Sigmoid colon (tissue), 4 donors: ENCODE measurements at regions not wholly inside any gene's neighbourhood (a gene's known extent, or its start where the extent isn't known, plus 50 kb on each side); places are given as distances from the start of the nearest gene placed in this dataset.

Experiments used
- EP300 ChIP-seq, 4 donors: sonication (generic); formaldehyde crosslinking; IDR thresholded peaks; one replicate each; pipeline ENCODE4 v1.6.1; 2017; ENCODE audit warnings: antibody characterized with exemption in 4 of 4
- POLR2A ChIP-seq, 2 donors: fragments of 450-650 bp; IDR thresholded peaks; one replicate each; pipeline ENCODE4 v1.6.1; 2016; ENCODE audit warnings: antibody characterized with exemption in 2 of 2, mild to moderate bottlenecking in 2 of 2, moderate library complexity in 2 of 2
- POLR2AphosphoS5 ChIP-seq, 4 donors: sonication (generic); formaldehyde crosslinking; IDR thresholded peaks; one replicate each; pipeline ENCODE4 v1.6.1; 2017; ENCODE audit warnings: antibody characterized with exemption in 4 of 4
- TF ChIP-seq, protein P1 (sequence below), 4 experiments: fragments of 450-650 bp in 3 of 4; fragments of 200-600 bp in 1 of 4; IDR thresholded peaks; one replicate each; pipeline ENCODE4 v1.5.1; 2016 to 2019; ENCODE audit warnings: antibody characterized with exemption in 4 of 4, mild to moderate bottlenecking in 3 of 4, moderate library complexity in 2 of 4

DNA sequence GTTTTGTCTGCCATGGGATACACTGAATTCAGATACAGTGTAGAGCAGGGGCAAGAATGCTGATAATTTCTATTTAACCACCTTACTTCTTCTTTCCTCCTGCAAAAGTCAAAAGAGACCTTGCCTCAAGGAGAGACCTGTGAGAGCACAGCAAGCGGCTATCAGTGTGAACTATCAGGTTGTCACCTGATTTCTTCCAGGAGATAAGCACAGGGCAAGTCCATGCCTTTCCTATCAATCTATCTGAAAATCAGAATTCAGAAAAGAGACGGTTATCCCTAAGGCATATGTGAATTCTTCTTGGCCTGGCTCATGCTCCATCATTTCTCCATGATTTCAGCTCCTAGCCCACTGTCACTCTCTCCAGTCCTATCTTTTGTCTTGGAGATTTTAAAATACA lies 128.9 kb upstream of the CCND2 start:
- TF ChIP-seq POLR2AphosphoS5 (IDR thresholded peaks at IDR 0.05), result no peak
- TF ChIP-seq, protein P1, sequence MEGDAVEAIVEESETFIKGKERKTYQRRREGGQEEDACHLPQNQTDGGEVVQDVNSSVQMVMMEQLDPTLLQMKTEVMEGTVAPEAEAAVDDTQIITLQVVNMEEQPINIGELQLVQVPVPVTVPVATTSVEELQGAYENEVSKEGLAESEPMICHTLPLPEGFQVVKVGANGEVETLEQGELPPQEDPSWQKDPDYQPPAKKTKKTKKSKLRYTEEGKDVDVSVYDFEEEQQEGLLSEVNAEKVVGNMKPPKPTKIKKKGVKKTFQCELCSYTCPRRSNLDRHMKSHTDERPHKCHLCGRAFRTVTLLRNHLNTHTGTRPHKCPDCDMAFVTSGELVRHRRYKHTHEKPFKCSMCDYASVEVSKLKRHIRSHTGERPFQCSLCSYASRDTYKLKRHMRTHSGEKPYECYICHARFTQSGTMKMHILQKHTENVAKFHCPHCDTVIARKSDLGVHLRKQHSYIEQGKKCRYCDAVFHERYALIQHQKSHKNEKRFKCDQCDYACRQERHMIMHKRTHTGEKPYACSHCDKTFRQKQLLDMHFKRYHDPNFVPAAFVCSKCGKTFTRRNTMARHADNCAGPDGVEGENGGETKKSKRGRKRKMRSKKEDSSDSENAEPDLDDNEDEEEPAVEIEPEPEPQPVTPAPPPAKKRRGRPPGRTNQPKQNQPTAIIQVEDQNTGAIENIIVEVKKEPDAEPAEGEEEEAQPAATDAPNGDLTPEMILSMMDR (IDR thresholded peaks at IDR 0.05), result no peak
- no peak for TF ChIP-seq POLR2A (IDR thresholded peaks at IDR 0.05)
- TF ChIP-seq EP300 (IDR thresholded peaks at IDR 0.05), result no peak
